GM12878 (cell line): ENCODE measurements at regions not wholly inside any gene's neighbourhood (a gene's known extent, or its start where the extent isn't known, plus 50 kb on each side); places are given as distances from the start of the nearest gene placed in this dataset.

Experiments
- ATF3 ChIP-seq: IDR thresholded peaks from 2 replicates; pipeline ENCODE4 v1.6.1; 2011; ENCODE audit warnings: low read depth, mild to moderate bottlenecking, low read length, moderate library complexity, borderline replicate concordance; ENCODE audit errors: extremely low read depth
- BCLAF1 ChIP-seq: fragments of 450-650 bp; IDR thresholded peaks from 2 replicates; pipeline ENCODE4 v1.6.1; 2017; ENCODE audit warnings: antibody characterized with exemption, mild to moderate bottlenecking, moderate library complexity
- NFYB ChIP-seq: IDR thresholded peaks from 2 replicates; pipeline ENCODE4 v1.6.1; 2011; ENCODE audit warnings: low read depth, mild to moderate bottlenecking, low read length, improper control_type of control experiment, moderate library complexity; ENCODE audit not compliant: insufficient read depth
- ZNF592 ChIP-seq: fragments of 450-650 bp; IDR thresholded peaks from 2 replicates; pipeline ENCODE4 v1.6.1; 2017; ENCODE audit warnings: mild to moderate bottlenecking, moderate library complexity

- TF ChIP-seq ZNF592 (no peak), ATF3 (no peak), BCLAF1 (no peak), NFYB (no peak)
Measured at GRCh38 chr16:85195271-85195647, 83.0 kb upstream of the CIBAR2 start (continued).
